ENCODE measurements at regions not wholly inside any gene's neighbourhood (a gene's known extent, or its start where the extent isn't known, plus 50 kb on each side); places are given as distances from the start of the nearest gene placed in this dataset.

DNA sequence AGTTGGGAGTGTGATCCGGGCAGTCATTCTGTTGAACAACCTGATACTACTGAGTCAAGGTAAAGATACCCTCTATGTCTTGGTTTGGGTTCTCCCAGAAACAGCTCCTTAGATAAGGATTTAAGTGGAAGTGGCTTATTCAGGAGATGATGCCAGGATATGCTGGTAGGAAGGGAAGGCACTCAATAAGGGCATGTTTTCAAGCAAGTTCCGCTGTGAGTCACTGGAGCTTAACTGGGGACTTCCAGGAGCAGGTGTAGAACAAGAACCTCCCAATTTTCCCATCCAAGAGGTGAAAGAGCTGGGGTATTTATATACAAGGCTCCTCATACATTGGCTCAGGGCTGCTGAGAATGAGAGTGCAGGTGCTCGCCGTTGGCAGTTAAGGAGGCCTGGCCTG, 218.6 kb downstream of the AKAP7 start:
- TF ChIP-seq SIN3A (IDR thresholded peaks at IDR 0.05; ENCODE audit: borderline replicate concordance, insufficient read depth, low read length) (no peak), TAF1 (IDR thresholded peaks at IDR 0.05; ENCODE audit: borderline replicate concordance, insufficient read depth, low read length) (no peak)
- TF ChIP-seq, protein P1, sequence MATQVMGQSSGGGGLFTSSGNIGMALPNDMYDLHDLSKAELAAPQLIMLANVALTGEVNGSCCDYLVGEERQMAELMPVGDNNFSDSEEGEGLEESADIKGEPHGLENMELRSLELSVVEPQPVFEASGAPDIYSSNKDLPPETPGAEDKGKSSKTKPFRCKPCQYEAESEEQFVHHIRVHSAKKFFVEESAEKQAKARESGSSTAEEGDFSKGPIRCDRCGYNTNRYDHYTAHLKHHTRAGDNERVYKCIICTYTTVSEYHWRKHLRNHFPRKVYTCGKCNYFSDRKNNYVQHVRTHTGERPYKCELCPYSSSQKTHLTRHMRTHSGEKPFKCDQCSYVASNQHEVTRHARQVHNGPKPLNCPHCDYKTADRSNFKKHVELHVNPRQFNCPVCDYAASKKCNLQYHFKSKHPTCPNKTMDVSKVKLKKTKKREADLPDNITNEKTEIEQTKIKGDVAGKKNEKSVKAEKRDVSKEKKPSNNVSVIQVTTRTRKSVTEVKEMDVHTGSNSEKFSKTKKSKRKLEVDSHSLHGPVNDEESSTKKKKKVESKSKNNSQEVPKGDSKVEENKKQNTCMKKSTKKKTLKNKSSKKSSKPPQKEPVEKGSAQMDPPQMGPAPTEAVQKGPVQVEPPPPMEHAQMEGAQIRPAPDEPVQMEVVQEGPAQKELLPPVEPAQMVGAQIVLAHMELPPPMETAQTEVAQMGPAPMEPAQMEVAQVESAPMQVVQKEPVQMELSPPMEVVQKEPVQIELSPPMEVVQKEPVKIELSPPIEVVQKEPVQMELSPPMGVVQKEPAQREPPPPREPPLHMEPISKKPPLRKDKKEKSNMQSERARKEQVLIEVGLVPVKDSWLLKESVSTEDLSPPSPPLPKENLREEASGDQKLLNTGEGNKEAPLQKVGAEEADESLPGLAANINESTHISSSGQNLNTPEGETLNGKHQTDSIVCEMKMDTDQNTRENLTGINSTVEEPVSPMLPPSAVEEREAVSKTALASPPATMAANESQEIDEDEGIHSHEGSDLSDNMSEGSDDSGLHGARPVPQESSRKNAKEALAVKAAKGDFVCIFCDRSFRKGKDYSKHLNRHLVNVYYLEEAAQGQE (IDR thresholded peaks at IDR 0.05; ENCODE audit: insufficient read depth in 1 of 2, low read depth in 2 of 2, low read length in 2 of 2) = no peak

All from PFSK-1 (cell line).